ENCODE measurements at regions not wholly inside any gene's neighbourhood (a gene's known extent, or its start where the extent isn't known, plus 50 kb on each side); places are given as distances from the start of the nearest gene placed in this dataset.

DNA sequence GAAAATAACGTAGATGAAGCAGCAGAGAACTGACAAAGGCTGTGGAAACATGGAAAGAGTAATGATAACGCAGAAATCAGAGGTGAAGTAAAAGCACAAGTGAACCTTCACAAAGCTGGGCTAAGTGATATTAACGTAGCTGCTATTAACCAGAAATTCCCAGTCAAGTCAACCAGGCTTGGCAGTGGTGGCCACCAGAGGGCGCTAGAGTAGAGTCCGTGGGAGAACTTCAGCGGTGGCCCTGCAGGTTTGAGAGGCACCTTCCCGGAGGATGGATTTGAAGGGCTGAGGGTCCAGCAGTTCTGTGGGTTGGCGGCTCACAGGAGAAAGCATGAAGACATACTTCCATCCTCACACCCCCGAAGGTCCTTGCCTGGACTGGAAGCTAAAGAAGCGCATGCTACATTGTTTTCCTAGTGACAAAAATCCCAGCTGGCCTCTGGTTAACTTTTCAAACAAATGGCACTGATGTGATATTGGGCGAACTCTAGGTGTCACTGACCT, 81.7 kb upstream of the ZNF648 start (continued):
- peak; percentile 23; the same call in 1 of the 2 replicates for TF ChIP-seq ZNF12 (CRISPR knock-in tag; IDR thresholded peaks at IDR 0.05)
- peak; percentile 98 for TF ChIP-seq SMC3 (IDR thresholded peaks at IDR 0.05; ENCODE audit: low read length)
- TF ChIP-seq SOX6 (IDR thresholded peaks at IDR 0.05): no peak
- TF ChIP-seq SOX6 (CRISPR knock-in tag; IDR thresholded peaks at IDR 0.05): 0 out of 2 replicates have a peak, but pooled peaks have one; percentile 38
- no peak for TF ChIP-seq ZNF264 (CRISPR knock-in tag; IDR thresholded peaks at IDR 0.05)
- no peak for TF ChIP-seq MEIS2 (CRISPR knock-in tag; IDR thresholded peaks at IDR 0.05)
- TF ChIP-seq, protein P1, sequence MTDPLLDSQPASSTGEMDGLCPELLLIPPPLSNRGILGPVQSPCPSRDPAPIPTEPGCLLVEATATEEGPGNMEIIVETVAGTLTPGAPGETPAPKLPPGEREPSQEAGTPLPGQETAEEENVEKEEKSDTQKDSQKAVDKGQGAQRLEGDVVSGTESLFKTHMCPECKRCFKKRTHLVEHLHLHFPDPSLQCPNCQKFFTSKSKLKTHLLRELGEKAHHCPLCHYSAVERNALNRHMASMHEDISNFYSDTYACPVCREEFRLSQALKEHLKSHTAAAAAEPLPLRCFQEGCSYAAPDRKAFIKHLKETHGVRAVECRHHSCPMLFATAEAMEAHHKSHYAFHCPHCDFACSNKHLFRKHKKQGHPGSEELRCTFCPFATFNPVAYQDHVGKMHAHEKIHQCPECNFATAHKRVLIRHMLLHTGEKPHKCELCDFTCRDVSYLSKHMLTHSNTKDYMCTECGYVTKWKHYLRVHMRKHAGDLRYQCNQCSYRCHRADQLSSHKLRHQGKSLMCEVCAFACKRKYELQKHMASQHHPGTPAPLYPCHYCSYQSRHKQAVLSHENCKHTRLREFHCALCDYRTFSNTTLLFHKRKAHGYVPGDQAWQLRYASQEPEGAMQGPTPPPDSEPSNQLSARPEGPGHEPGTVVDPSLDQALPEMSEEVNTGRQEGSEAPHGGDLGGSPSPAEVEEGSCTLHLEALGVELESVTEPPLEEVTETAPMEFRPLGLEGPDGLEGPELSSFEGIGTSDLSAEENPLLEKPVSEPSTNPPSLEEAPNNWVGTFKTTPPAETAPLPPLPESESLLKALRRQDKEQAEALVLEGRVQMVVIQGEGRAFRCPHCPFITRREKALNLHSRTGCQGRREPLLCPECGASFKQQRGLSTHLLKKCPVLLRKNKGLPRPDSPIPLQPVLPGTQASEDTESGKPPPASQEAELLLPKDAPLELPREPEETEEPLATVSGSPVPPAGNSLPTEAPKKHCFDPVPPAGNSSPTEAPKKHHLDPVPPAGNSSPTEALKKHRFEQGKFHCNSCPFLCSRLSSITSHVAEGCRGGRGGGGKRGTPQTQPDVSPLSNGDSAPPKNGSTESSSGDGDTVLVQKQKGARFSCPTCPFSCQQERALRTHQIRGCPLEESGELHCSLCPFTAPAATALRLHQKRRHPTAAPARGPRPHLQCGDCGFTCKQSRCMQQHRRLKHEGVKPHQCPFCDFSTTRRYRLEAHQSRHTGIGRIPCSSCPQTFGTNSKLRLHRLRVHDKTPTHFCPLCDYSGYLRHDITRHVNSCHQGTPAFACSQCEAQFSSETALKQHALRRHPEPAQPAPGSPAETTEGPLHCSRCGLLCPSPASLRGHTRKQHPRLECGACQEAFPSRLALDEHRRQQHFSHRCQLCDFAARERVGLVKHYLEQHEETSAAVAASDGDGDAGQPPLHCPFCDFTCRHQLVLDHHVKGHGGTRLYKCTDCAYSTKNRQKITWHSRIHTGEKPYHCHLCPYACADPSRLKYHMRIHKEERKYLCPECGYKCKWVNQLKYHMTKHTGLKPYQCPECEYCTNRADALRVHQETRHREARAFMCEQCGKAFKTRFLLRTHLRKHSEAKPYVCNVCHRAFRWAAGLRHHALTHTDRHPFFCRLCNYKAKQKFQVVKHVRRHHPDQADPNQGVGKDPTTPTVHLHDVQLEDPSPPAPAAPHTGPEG (CRISPR knock-in tag; IDR thresholded peaks at IDR 0.05): no peak
- no peak for TF ChIP-seq ZNF614 (CRISPR knock-in tag; IDR thresholded peaks at IDR 0.05; ENCODE audit: borderline replicate concordance)
- TF ChIP-seq ZBTB26 (CRISPR knock-in tag; IDR thresholded peaks at IDR 0.05; ENCODE audit: borderline replicate concordance): 0 out of 2 replicates have a peak, but pooled peaks have one; percentile 46
- TF ChIP-seq ATF1 (CRISPR knock-in tag; IDR thresholded peaks at IDR 0.05): no peak
- TF ChIP-seq FOXO1 (CRISPR knock-in tag; IDR thresholded peaks at IDR 0.05): peak; percentile 52; the same call in 1 of the 2 replicates
- TF ChIP-seq MYPOP (CRISPR knock-in tag; IDR thresholded peaks at IDR 0.05): 0 out of 2 replicates have a peak, but pooled peaks have one; percentile 57
- TF ChIP-seq ARID5B (CRISPR knock-in tag; IDR thresholded peaks at IDR 0.05): peak; percentile 61
- TF ChIP-seq THAP9 (CRISPR knock-in tag; IDR thresholded peaks at IDR 0.05; ENCODE audit: borderline replicate concordance): no peak
- peak; percentile 8; the same call in 1 of the 2 replicates for TF ChIP-seq ZFX (CRISPR knock-in tag; IDR thresholded peaks at IDR 0.05; ENCODE audit: low read depth)
